DMS 273 (cell line): ENCODE measurements at regions not wholly inside any gene's neighbourhood (a gene's known extent, or its start where the extent isn't known, plus 50 kb on each side); places are given as distances from the start of the nearest gene placed in this dataset.

Experiments used
- DNase-seq: peaks from one replicate; lab custom pipeline; 2025; ENCODE audit not compliant: unreplicated experiment; lab: John Stamatoyannopoulos, UW

DNA sequence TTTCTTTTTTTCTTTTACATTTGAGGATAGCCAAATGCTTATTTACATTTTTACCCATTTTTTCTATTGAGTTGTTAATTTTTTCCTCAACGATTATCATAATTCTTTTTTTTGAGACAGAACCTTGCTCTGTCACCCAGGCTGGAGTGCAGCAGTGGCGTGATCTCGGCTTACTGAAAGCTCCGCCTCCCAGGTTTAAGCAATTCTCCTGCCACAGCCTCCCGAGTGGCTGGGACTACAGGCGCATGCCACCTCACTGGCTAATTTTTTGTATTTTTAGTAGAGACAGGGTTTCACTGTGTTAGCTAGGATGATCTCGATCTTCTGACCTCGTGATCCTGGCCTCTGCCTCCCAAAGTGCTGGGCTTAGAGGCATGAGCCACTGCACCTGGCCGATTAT is 208.7 kb downstream of the LIG4 start:
- no peak for DNase-seq

DNA sequence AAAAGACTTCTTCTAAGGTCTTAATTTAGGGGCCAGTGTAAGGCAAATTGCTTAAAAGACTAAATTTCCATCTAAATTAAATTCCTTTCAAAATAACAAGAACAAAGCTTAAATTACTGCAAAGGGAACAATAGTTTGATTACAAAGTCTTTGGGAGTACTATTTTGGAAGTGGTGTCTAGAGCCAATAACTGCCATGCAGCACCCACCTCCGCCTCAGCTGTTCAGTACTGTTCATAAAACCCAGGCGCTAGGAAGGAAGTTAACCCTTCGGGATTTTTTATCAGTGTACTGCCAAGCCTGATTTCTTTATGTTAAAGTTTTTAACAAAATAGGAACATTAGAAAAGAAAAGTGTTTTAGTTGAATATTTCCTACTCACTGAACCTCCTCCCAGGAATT is 210.1 kb downstream of the LIG4 start:
- DNase-seq, result no peak

DNA sequence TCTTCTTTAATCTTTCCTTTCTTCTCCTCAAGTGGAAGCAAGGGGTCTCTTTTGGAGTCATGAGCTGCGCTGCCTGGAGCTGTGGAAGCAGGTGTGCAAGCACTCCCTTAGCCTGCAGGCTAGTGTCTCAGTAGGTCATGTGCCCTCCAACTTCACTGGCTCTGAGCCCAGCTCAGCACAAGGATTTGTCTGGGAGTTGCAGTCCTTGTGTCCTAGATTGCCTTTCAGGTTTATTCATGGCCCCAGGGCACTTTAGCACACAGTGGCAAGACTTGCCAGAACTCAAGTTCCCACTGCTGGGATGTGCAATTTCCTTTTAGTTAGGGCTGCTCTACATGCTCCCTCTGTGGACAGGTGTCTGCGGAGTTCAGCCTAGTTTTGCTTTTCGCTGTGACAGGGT is 211.7 kb downstream of the LIG4 start:
- no peak for DNase-seq

DNA sequence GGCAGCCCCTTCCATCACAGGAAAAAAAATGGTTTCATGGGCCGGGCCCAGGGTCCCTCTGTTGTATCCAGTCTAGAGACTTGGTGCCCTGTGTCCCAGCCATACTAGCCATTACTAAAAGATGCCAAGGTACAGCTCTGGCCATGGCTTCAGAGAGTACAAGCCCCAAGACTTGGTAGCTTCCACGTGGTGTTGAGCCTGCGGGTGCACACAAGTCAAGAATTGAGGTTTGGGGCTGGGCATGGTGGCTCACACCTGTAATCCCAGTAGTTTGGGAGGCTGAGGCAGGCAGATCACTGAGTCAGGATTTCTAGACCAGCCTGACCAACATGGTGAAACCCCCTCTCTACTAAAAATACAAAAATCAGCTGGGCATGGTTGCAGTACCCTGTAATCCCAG is 214.3 kb downstream of the LIG4 start:
- no peak for DNase-seq

DNA sequence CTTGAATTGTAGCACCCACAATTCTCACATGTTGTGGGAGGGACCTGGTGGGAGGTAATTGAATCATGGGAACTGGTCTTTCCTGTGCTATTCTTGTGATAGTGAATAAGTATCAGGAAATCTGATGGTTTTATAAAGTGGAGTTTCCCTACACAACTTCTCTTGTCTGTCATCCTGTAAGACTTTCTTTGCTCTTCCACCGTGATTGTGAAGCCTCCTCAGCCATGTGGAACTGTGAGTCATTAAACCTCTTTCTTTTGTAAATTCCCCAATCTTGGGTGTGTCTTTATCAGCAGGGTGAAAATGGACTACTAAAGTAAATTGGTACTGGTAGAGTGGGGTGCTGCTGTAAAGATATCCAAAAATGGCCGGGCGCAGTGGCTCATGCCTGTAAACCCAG is 215.6 kb downstream of the LIG4 start:
- DNase-seq, result no peak

DNA sequence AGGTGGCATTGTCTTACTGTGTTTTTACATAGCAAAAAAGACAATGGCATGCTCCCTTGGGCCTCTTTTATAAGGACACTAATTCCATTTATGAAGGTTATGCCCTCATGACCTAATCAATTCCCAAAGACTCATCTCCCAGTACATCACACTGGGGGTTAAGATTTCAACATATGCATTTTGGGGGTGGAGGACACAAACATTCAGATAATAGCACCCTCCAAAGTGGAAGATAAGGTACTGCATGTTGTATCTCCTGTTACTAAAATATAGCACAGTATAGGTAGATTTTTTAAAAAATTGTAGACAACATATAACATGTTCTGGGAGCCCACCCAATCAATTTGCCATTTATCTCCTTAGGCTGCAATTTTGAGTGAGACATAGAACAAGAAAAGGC is 221.2 kb downstream of the LIG4 start:
- no peak for DNase-seq

DNA sequence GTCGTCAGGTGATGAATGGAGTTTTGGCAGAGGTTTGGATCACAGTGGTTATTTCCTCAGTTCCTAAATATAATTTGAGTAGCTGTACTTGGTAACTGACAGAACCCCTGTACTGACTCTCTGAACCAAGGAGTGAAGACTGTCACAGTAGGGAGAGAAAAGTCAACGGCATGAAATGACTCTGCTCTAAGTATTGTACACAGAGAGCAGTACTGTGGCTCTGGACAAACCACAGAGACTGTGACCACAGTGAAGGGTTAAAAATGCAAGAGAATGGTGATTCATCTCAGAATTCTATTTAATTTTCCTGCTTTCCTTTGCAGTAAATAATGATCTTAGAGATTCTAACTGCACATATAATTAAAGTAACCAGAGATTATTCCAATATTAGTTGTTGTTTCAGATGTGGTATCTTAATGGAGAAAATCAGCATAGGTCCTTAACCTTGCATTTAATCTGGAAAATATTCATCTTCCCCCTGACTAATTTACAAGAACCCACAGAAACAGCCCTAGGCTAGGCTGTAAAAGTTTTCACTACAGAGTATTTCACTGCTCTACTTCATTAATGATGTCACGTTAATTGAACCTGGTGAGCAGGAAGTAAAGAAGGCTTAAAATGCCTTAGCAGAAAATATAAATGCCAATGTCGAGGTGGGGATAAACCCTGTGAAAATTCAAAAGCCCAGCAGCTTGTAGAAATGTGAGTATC is 221.9 kb downstream of the LIG4 start:
- no peak for DNase-seq

DNA sequence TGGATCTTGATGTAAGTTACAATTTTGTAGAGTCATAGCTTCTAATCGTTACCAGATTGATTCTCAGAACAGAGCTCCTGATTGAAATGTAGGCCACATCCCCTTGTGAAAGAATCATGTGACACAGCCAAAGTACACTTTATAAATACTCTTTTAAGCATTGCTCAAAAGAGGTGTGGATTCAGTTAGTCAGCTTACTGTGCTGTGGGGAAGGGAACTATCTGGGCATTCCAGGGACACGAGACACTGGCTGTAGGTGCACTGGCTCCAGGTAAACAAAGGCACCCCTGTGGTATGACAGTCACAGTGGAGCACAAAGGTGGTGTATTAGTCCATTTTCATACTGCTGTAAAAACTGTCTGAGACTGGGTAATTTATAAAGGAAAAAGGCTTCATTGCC is 222.8 kb downstream of the LIG4 start:
- DNase-seq, result no peak

DNA sequence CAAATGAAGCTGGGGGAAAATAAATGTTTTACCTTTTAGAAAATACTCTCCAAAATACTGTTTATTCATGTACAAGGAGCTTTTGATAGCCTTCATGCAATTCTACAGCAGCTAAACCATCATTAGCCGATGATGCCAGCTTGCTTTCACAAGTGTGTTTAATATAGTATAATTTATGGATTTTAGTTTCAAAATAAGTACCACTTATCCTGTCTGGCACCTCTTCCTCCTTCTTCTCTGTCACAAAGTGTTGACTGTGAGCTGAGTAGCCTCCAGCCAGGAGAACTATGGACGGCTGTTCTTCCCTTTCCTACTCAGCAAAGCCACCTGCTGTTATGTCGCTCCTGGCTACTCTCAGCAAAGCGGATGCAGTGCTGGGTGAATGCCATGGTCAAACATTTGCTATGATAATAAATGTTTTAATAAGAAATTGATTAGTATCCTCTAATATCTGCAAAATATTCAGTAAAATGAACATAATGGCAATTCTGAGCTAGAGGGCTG is 238.2 kb downstream of the LIG4 start:
- no peak for DNase-seq

DNA sequence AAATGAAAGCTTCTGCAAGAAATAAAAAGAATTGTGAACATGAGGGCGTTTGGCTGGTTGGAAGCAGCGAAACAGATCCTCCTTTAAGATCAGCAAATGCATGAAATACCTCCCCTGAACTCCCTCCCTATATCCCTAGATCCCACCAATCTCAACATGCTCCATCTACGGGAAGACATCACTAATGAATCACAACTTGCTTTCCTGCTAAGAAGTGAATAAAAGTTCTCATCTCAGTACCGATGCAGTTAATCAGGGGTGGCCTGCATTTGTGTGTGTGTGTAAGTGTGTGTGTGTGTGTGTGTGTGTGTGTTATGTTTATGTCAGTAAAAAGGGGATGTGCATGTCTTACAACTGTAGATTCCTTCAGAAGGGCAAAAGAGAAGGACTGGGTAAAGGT is 238.7 kb downstream of the LIG4 start:
- no peak for DNase-seq

DNA sequence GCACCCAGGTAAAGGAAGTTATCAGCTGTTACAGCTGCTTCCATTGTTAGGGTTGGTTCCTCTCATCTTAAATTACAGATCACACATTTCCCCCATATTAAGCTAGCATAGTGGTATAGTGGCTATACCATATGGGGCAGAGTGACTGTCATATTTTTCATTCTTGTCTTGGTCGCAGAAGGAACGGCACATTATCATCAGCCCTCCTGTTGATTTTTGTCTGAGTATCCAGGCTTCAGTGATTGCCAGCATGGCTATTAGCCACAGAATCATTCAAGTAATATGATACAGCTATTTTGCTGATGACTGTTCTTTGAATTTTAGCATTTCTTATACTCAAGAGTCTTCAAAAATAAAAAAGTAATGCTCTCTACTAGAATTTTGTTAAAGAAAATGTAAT is 240.9 kb downstream of the LIG4 start:
- DNase-seq, result no peak

DNA sequence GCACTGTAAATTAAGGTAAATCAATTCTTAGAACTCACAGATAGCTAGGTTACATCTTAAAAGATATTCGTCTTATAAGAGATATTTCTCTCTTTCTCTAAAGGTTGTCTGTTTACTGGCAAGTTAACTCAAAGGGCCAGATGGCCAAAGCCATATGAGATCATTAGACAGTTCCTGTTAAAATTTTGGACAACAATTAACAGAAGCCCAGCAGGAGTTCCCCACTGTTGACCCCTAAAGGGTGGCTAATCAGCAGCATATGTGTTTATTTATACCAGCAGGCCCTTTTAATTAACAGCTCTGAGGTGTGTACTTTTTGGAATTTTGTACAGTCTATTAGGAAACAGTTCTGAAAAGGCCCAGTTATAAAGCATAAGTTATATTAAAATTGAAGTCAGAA is 245.8 kb downstream of the LIG4 start:
- DNase-seq, result peak; percentile 48

DNA sequence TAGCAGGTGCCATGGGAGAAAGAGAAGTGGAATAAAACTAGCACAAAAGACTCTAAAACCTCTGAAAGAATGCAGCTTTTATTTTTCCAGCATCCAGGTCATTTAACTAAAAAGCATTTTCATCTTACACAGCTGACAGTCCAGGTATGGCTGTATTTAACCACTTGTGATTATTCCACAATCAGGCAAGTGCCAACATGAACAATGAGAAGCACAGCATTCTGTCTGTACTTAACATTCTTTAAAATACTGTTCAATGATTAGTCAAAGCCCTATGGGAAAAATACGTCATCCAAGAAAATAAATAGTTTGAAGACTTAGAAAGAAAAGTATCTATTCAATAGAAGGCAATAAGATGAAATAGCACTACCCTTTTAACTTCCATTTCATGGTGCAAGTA is 246.9 kb downstream of the LIG4 start:
- peak; percentile 1 for DNase-seq

DNA sequence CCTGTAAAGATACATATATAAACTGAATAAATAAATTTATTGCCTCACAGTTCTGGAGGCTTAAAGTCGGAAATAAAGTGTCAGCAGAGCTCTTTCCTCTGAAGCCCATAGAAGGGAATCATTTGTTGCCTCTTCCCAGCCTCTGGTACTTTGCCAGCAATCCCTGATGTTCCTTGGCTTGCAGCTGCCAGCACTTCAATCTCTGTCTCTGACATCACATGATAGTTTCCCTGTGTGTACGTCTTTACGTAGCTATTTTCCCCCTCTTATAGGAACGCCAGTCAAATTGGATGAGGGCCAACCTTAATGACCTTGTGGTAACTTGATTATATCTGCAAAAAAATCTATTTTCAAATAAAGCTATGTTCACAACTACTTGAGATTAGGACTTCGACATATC is 250.9 kb downstream of the LIG4 start:
- peak; percentile 81 for DNase-seq

DNA sequence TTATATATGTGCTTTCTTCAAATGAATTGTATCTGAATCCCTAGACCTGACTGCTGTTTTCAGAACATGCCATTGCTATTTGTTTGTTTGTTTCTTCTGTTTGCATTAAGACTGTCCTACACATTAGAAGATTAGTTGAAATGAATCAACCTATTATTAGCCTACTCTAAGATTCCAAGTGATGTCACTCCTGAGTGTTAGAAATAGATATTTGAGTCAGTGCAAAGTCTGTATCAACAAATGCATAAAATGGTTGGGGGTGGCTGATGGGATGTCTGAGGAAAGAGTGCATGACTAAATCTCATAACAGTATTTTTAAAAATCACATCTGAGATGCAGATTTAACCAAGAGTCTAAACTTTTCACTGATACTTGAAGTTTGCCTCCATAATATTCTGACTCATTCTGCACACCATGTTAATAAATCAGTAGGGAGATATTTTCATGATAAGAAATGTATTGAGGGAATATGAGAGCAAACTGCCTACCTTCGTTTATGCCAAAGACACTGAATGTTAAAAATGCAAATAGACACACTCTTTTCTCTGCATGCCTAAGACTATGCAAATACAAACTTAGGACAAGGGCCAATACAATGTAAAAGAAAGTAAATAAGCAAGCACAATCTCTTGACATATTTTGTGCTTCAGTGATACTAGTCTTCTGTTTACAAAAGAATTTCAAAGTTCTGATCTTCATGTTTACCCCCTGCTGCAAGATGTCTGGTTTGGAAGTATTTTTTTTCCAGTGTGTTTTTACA is 253.3 kb downstream of the LIG4 start:
- DNase-seq, result no peak

DNA sequence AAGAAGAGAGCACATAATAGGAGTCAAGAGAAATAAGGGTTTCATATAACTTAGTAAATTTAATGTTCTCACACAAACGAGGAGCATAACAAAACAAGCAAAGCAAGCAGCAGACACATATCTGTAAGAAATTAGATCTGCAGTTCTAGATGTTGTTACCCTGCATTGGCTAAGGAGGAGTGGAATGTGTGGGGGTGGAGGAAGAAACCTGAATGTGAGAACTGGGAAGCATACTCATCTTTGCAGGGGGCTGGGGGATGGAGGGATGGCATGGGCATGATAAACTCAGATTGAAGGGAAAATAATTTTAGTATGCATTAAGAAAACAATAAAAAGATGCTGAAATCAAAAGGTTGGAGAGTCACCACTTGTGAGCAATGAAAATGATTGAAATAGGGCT is 255.0 kb downstream of the LIG4 start:
- DNase-seq, result no peak

DNA sequence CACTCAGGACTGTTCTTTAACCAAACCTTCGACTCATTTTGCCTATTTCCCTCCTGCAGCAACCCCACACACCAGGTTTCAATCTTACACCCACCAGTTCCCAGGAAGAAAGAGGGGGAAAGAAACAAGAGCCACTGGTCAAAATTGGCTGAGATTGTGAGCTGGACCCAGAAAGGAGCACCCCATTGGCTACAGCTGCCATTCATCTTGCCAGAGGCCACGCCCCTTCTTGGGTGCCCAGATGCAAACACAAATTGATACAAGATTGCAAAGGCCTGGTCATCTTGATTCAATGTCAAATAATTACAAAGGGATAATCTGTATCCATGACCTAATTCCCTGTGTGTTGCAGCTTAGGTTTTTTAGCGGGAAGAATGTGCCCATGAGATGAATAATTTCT is 258.4 kb downstream of the LIG4 start:
- no peak for DNase-seq

DNA sequence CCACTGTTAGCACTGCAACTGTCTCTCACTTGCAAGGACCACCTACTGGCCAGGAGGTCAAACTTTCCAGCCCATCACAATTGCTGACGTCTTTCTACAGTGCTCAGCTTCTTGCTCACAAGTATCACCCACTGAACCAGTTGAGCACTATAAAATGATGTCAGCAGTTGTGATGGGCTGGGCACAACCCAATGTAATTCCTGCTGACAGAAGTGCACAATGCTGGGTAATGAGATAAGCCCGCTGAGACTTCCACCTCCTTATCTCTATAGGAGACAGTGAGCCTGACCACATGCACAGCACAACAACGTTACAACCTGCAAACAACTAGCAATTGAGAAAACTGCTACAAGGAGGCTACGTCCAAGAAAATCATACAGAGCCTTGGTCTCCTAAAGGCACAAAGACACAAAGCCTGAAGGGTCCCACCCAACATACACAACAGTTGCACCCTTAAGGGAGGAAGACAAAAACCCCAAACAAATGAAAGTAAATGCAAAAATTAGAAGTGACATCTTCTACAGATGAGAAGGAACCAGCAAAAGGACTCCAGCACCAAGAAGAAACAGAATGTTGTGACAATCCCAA is 273.2 kb downstream of the LIG4 start:
- DNase-seq, result no peak

DNA sequence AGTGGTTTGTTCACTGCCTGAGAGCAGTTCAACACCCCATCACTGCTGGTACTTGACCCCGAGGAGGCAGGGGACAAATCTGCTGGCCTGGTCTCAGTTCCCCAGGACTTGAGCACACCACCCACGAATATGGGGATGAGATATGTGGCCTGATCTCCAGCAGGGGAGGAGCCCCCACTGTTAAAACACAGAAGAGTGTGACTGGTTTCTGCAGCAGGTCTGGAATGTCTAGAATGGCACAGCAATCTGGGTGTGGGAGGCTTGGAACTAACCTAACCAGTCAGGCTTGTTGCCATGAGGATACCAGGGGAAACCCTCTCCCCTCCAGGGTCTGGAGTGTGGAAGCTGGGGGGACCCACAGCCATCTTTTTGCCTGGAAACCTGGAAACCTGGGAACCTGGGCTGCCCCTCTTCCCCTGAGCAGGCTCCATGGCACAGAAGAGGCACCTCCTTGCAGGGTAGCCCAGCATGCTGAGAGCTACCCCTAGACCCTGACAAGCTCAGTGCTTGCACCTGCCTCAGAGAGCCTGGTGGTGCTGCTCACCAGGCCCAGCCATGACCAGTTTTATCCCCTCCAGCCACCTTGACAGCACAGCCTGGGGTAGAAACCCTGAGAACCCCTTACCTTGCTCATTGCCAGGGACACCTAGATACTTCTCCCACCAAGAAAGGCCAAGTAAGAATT is 273.8 kb downstream of the LIG4 start:
- no peak for DNase-seq

DNA sequence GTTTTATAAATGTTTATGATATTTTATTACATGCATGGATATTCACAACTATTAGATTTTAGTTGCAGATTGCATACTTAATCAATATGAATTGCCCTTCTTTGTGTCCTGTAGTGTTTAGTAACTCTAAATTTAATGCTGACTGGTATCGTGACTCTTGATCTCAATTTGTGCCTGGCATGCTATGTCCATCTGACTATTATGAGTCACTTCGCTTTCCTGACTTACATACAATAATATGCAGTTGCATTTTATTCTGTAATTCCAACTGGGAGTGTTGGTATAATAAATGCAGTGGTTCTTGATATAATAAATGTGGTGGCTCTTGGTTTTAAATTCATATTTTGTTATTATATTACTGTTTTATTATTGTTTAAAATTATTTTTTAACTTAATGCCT is 277.5 kb downstream of the LIG4 start:
- no peak for DNase-seq

DNA sequence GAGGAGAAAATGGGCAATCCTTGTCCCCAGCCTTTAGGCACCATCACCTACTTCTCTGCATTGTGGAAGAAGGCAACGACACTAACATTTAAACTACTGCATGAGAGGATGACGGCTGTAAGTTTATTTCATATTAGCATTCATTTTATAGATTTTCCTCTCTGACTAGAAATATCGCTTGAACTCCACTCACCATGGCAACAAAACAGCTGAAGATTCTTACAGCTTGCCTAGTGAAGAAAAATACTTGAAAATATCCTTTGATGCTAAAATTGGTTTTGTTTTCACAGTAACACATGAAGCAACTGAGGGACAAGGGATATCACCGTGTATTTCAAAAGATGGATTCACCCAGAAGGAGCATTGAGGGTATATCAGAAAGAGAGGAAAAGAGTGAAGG is 284.3 kb downstream of the LIG4 start:
- no peak for DNase-seq

DNA sequence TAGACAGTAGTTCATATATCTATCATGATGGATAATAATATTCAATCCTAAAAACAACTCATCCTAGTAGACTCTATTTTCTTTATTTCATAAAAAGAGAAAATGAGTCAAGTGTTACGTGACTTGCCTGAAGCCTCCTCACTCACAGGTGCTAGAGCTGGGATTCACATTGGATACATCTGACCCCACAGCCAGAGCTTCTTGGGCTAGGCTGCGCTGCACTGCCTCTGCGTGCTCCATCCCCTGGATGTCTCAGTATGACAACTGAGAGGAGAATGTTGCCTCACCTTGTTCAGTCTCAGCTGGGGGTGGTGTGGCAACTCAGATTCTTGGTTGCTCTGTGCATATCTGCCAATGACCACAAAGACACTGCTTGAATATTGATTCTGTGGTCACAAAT is 286.6 kb downstream of the LIG4 start:
- DNase-seq, result no peak
